Fibroblast of pulmonary artery (primary cell): ENCODE measurements at regions not wholly inside any gene's neighbourhood (a gene's known extent, or its start where the extent isn't known, plus 50 kb on each side); places are given as distances from the start of the nearest gene placed in this dataset.

Experiments
- DNase-seq: peaks from one replicate; pipeline ENCODE4 v3.0.0-alpha.2; 2010; ENCODE audit warnings: low read depth
- H3K4me3 ChIP-seq: replicated peaks from 2 replicates; pipeline ENCODE4 v1.5.1; 2011; ENCODE audit warnings: low read depth, mild to moderate bottlenecking, control low read depth, low read length, moderate library complexity
- TF ChIP-seq, protein P1 (sequence below): IDR thresholded peaks from 2 replicates; pipeline ENCODE4 v1.5.1; 2011; ENCODE audit warnings: mild to moderate bottlenecking, control low read depth, low read length, inconsistent platforms; ENCODE audit errors: missing control alignments

DNA sequence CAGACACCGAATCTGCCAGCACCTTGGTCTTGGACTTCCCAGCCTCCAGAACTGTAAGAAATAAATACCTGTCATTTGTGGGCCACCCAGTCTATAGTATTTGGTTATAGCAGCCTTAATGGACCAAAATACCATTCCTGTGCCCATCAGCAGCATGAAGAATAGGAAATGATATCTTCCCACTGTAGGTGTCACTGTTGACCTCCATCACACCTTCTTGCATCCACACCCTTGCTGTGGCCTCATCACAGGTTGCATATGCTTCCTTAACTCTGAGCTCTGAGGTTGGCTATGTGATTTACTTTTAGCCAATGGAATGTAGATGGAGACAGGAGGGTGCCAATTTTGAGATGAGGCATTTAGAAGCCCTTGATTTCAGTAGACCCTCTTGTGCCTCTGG is 242.0 kb upstream of the TSHZ3 start:
- TF ChIP-seq, protein P1, sequence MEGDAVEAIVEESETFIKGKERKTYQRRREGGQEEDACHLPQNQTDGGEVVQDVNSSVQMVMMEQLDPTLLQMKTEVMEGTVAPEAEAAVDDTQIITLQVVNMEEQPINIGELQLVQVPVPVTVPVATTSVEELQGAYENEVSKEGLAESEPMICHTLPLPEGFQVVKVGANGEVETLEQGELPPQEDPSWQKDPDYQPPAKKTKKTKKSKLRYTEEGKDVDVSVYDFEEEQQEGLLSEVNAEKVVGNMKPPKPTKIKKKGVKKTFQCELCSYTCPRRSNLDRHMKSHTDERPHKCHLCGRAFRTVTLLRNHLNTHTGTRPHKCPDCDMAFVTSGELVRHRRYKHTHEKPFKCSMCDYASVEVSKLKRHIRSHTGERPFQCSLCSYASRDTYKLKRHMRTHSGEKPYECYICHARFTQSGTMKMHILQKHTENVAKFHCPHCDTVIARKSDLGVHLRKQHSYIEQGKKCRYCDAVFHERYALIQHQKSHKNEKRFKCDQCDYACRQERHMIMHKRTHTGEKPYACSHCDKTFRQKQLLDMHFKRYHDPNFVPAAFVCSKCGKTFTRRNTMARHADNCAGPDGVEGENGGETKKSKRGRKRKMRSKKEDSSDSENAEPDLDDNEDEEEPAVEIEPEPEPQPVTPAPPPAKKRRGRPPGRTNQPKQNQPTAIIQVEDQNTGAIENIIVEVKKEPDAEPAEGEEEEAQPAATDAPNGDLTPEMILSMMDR: no peak
- no peak for DNase-seq
- H3K4me3 ChIP-seq: no peak overlapping the region

DNA sequence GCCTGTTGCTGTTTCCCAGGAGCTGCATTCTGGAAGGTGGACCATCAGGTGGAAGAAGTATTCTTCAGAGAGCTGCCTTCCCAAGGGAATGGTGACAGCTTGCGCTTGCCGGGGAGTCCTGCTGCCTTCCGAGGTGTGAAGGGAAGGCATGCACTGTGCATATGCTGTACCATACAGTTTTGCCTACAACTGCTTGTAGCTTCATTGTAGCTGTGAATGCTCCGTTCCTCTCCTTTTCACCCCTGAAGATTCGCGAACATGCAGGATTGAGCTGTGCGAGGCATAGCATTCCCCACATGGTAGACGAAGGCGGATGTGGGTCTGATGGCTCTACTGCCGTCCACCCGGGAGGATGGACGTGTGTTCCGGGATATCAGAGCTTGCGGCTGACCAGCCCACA is 243.2 kb upstream of the TSHZ3 start:
- no peak overlapping the region for H3K4me3 ChIP-seq
- TF ChIP-seq, protein P1: no peak
- no peak for DNase-seq

DNA sequence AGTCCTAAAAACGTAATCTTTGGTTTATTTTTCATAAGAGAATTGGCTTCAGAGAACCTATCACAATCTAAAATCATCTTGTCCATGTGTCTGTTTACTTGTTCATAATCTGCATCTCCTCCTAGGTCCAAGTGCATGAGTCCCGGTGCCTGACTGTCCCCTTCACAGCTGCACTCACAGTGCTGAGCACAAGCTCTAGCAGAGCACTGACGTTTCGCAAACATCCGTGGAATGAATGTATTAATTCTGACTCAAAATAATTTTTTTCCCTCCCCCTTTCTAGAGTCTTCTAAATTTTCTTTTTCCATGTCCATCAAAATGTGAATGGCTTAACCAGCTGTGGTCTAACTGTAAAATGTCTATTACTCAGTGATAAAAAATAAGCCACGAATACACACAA is 245.5 kb upstream of the TSHZ3 start:
- DNase-seq: no peak

DNA sequence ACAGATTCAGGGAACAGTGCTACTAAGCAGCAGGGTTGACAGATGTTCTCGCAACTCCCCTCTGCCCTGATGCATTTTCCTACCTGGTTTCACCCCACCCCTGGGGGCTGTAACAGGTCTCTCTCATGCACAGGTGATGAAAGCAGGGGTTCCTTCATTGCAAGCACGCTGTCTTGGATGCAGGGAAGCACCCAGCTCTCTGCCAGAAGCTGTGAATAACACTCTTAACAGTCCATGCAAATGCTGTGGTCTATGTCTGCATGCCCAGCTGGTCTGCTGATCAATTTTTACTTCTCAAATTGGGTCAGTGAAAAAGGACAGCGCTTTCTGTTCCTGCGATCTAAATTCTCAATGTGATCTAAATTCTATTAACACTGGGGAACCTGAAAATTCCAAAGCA is 246.3 kb upstream of the TSHZ3 start:
- H3K4me3 ChIP-seq: no peak overlapping the region
- DNase-seq: no peak
- TF ChIP-seq, protein P1: no peak

More for the DNA sequence above, 245.5 kb upstream of the TSHZ3 start:
- TF ChIP-seq, protein P1: no peak
- no peak overlapping the region for H3K4me3 ChIP-seq

DNA sequence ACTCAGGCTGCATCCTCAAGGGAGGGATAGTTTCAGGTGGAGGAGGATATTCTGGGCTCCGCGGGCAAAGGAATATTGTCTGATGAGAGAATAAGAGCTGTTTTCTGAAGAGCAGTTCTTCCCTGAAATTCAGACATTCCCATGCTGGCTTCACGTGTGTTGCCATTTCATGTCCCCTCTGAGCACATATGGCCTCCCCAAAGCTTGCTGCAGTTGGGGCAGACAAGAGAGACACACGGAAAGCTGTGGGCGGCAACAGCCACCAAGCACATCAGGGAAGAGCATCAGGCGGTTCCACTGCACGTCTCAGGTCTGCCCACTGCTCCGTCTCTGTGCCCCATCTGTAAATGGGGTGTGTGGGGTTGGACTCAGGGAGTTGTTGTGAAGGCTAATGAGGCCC is 247.5 kb upstream of the TSHZ3 start:
- no peak overlapping the region for H3K4me3 ChIP-seq
- no peak for DNase-seq
- TF ChIP-seq, protein P1: no peak

DNA sequence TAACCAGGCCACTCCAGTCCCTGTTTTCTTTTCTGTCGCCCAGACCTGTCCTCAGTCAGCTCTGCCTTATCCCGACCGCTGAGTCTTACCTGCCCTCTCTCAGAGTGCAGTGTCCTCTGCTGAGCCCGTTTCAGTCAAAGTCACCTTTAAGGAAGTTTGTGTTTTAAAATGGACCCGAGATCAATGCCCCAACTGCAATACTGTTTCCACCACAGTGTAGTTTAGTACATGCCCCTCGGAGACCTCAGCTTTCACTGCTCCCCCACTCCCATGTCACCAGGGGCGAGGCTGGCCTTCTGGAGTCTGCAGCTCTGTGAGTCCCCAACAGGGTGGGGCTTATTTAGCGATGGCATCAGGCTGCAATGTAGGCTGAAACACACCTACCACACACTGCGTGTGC is 248.4 kb upstream of the TSHZ3 start:
- no peak overlapping the region for H3K4me3 ChIP-seq
- no peak for DNase-seq

DNA sequence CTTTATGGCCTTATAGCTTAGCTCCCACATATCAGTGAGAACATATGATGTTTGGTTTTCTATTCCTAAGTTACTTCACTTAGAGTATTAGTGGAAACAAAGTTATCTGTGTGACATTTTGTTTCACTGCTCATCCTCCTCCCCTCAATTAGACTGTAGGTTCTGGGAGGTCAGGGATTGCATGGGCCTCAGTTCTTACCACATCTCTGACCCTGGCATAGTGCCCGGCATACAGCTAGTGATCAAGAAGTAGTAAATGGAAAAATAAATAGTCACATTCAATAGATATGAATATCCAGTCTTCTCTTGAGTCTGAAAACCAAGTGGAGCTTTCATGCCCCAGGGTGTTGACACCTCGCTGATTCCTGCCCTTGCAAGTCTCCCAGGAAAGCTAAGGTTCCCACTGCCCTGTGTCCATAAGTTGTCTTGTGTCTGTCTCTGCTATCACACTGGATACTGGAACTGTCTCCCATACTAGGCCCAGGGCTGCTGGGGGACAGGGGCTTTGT is 249.5 kb upstream of the TSHZ3 start:
- TF ChIP-seq, protein P1: no peak
- no peak for DNase-seq
- no peak overlapping the region for H3K4me3 ChIP-seq

More for the DNA sequence above, 248.4 kb upstream of the TSHZ3 start:
- TF ChIP-seq, protein P1: no peak
